ENCODE measurements at regions not wholly inside any gene's neighbourhood (a gene's known extent, or its start where the extent isn't known, plus 50 kb on each side); places are given as distances from the start of the nearest gene placed in this dataset.

DNA sequence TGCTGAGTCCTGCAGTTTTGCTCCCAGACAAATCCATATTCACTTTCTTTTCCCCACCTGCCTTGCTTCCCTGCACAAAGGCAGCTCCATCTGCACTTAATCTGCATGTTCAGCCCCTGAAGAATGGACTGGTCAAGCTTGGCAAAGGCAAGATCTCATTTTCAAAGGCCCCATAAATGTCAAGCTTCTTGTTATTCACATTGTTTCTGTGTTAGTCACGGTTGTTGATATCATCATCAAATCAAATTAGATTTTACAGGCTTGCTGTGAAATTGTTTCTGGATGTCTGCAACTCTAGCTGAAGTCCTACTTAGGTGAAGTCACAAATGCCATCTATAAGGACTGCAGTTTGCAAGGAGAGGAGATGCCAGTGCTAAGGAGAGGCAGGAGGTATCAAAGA is 91.0 kb downstream of the GPAM start:
- TF ChIP-seq, protein P1, sequence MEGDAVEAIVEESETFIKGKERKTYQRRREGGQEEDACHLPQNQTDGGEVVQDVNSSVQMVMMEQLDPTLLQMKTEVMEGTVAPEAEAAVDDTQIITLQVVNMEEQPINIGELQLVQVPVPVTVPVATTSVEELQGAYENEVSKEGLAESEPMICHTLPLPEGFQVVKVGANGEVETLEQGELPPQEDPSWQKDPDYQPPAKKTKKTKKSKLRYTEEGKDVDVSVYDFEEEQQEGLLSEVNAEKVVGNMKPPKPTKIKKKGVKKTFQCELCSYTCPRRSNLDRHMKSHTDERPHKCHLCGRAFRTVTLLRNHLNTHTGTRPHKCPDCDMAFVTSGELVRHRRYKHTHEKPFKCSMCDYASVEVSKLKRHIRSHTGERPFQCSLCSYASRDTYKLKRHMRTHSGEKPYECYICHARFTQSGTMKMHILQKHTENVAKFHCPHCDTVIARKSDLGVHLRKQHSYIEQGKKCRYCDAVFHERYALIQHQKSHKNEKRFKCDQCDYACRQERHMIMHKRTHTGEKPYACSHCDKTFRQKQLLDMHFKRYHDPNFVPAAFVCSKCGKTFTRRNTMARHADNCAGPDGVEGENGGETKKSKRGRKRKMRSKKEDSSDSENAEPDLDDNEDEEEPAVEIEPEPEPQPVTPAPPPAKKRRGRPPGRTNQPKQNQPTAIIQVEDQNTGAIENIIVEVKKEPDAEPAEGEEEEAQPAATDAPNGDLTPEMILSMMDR (IDR thresholded peaks at IDR 0.05), result no peak
- TF ChIP-seq EZH2 (IDR thresholded peaks at IDR 0.05; ENCODE audit: borderline replicate concordance, insufficient read depth, low read depth, low read length, poor library complexity, severe bottlenecking), result no peak
